Kidney (tissue), 10 donors: ENCODE measurements at regions not wholly inside any gene's neighbourhood (a gene's known extent, or its start where the extent isn't known, plus 50 kb on each side); places are given as distances from the start of the nearest gene placed in this dataset.
"Not testable (repeated sequence)": the region's sequence is repeated elsewhere in the genome, so short reads cannot be mapped to it uniquely, and the experiment has no call there.

Source experiments
- DNase-seq, 5 donors: peaks; one replicate each; pipeline ENCODE4 v3.0.0-alpha.2; 2013 to 2020
- FAIRE-seq: peaks from 2 replicates; lab custom pipeline; 2012; peaks lifted over from hg19 to GRCh38; lab: Jason Lieb, UNC
- H3K27ac ChIP-seq, 2 donors: one replicate each; pipeline ENCODE4 v1.7.0; 2013; ENCODE audit warnings: low read depth in 2 of 2, low read length in 2 of 2, inconsistent platforms in 1 of 2
- H3K27me3 ChIP-seq: one replicate; pipeline ENCODE4 v1.7.1; 2013; ENCODE audit warnings: low read length, inconsistent platforms; ENCODE audit not compliant: control insufficient read depth, insufficient read depth
- H3K36me3 ChIP-seq, 3 donors: one replicate each; pipeline versions ENCODE4 v1.7.0 to v1.7.1; 2013; ENCODE audit warnings: low read length in 3 of 3, control low read depth in 1 of 3, inconsistent platforms in 1 of 3; ENCODE audit not compliant: insufficient read depth in 3 of 3, control insufficient read depth in 2 of 3
- H3K4me1 ChIP-seq, 3 donors: one replicate each; pipeline versions ENCODE4 v1.7.0 to v1.7.1; 2013; ENCODE audit warnings: low read length in 3 of 3, inconsistent platforms in 1 of 3, low read depth in 1 of 3; ENCODE audit not compliant: control insufficient read depth in 2 of 3, insufficient read depth in 2 of 3
- H3K4me3 ChIP-seq, 3 donors: one replicate each; pipeline versions ENCODE4 v1.7.0 to v1.8.1; 2013; ENCODE audit warnings: low read length in 3 of 3, control low read depth in 1 of 3, inconsistent platforms in 1 of 3
- H3K9ac ChIP-seq, 3 donors: one replicate each; pipeline versions ENCODE4 v1.7.0 to v1.7.1; 2013; ENCODE audit warnings: low read length in 3 of 3, control low read depth in 1 of 3, inconsistent platforms in 1 of 3
- H3K9me3 ChIP-seq, 3 donors: one replicate each; pipeline versions ENCODE4 v1.7.0 to v1.7.1; 2013; ENCODE audit warnings: low read length in 3 of 3, control low read depth in 1 of 3, inconsistent platforms in 1 of 3; ENCODE audit not compliant: control insufficient read depth in 2 of 3, insufficient read depth in 1 of 3
- intact Hi-C: fragments of 100-400 bp; cut with DNase I; formaldehyde crosslinking; loops from one replicate; pipeline ENCODE4 v1.11.1; 2022
- donor health status: control.
- donor health status: control.
- donor health status: DM: yes; HTN: yes; CAD: no.
- donor health status: Normal renal cell carcinoma (clear cell type).

DNA sequence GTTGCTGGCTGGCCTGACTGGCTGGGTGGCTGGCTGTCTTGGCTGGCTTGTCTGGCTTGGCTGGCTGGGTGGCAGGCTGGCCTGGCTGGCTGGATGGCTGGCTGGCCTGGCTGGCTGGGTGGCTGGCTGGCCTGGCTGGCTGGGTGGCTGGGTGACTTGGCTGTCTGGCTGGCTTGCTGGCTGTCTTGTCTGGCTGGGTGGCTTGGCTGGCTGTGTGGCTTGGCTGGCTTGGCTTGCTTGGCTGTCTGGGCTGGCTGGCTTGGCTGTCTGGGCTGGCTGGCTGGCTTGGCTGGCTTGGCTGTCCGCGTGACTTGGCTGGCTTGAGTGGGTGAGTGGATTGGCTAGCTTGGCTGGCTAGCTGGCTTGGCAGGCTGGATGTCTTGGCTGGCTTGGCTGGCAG is 2835.6 kb downstream of the RPIA start:
- H3K27me3 ChIP-seq, FAIRE-seq, H3K4me3 ChIP-seq, intact Hi-C loops, H3K9ac ChIP-seq, H3K4me1 ChIP-seq, H3K9me3 ChIP-seq, H3K27ac ChIP-seq, H3K36me3 ChIP-seq: not testable (repeated sequence)
- DNase-seq = peak in 1 of 5 donors; percentile 81

- intact Hi-C loops = not testable (repeated sequence)
Observed at GRCh38 chr2:91527491-91528031, 2836.1 kb downstream of the RPIA start.

DNA sequence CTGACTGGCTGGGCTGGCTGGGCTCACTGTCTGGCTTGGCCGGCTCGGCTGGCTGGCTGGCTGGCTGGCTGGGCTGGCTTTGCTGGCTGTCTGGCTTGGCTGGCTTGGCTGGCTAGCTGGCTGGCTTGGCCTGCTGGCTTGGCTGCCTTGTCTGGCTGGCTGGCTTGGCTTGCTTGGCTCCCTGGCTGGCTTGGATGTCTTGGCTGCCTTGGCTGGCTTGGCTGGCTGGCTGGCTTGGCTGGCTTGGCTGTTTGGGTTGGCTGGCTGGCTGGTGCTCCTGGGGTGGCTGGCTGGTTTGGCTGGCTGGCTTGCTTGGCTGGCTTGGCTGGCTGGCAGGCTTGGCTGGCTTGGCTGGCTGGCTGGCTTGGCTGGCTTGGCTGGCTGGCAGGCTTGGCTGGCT is 2836.9 kb downstream of the RPIA start:
- H3K9me3 ChIP-seq, H3K4me1 ChIP-seq, H3K9ac ChIP-seq, FAIRE-seq, H3K27ac ChIP-seq, H3K27me3 ChIP-seq, H3K36me3 ChIP-seq, intact Hi-C loops, H3K4me3 ChIP-seq: not testable (repeated sequence)
- DNase-seq = peak in 2 of 5 donors; percentile 18 to 77

More at GRCh38 chr2:91527491-91528031, 2836.1 kb downstream of the RPIA start:
- H3K9me3 ChIP-seq, H3K4me3 ChIP-seq, H3K9ac ChIP-seq, FAIRE-seq, H3K27ac ChIP-seq, H3K36me3 ChIP-seq, H3K27me3 ChIP-seq, H3K4me1 ChIP-seq: not testable (repeated sequence)
- DNase-seq = peak in 2 of 5 donors; percentile 31 to 82

- H3K9me3 ChIP-seq, H3K4me1 ChIP-seq, intact Hi-C loops, H3K36me3 ChIP-seq, H3K4me3 ChIP-seq, H3K27me3 ChIP-seq, H3K27ac ChIP-seq, H3K9ac ChIP-seq, FAIRE-seq: not testable (repeated sequence)
- peak in 1 of 5 donors; percentile 58 for DNase-seq
Observed at GRCh38 chr2:91536109-91536508, 2844.6 kb downstream of the RPIA start.

DNA sequence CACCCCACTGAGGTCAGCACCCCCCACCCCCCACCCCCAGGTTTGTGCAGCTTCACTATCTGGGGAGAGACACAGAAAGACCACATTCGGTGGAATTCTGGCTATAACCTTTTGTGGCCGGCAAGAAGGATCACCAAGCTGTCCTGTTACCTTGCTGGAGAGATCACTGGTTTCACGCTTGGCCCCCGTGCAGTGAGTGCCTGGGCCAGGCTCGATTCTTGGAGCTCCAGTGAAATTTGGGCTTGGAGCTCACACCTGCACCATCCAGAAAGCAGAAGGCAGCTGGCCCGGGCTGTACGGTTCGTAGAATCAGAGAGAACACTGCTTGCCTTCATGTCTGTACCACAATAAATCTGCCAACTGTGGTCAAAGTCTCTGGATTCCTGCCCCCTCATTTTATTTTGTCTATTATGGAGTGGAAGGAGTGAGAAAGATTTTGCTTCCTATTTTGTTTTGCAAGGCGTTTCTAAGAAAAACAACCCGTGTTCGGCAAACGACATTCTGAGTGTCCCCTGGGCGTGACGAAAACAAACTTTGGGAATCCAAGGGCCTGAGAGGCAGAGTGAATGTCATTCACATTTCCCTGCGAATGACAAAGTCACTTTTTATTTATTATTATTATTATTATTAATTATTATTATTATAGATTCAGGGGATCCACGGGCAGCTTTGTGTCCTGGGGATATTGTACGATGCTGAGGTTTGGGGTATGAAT is 2845.2 kb downstream of the RPIA start:
- H3K36me3 ChIP-seq, H3K9me3 ChIP-seq, H3K27me3 ChIP-seq, FAIRE-seq, H3K27ac ChIP-seq, H3K4me3 ChIP-seq, H3K4me1 ChIP-seq, intact Hi-C loops, H3K9ac ChIP-seq: not testable (repeated sequence)
- peak in 2 of 5 donors; percentile 16 to 22 for DNase-seq

- H3K4me3 ChIP-seq, H3K4me1 ChIP-seq, intact Hi-C loops, H3K9me3 ChIP-seq, FAIRE-seq, H3K27me3 ChIP-seq, H3K36me3 ChIP-seq, H3K9ac ChIP-seq, H3K27ac ChIP-seq: not testable (repeated sequence)
- DNase-seq = peak in 1 of 5 donors; percentile 63
Observed at GRCh38 chr2:91549316-91549715, 2857.8 kb downstream of the RPIA start.

DNA sequence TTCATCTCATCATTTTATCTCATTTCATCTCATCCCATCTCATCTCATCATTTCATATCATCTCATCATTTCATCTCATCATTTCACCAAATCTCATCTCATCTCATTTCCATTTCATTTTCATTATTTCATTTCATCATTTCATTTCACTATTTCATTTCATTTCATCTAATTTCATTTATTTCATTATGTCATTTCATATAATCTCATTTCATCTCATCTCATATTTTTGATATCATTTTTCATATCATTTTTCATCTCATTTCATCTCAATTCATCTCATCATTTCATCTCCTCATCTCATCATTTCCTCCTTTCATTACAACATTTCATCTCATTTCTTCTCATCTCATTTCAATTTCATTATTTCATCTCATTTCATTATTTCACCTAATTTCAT is 2866.8 kb downstream of the RPIA start:
- H3K36me3 ChIP-seq, H3K4me3 ChIP-seq, H3K4me1 ChIP-seq, H3K9me3 ChIP-seq, intact Hi-C loops, H3K9ac ChIP-seq, H3K27me3 ChIP-seq, H3K27ac ChIP-seq, DNase-seq: not testable (repeated sequence)
- peak; percentile 29 for FAIRE-seq

- H3K27me3 ChIP-seq, FAIRE-seq, DNase-seq, intact Hi-C loops, H3K9ac ChIP-seq, H3K4me3 ChIP-seq, H3K9me3 ChIP-seq, H3K27ac ChIP-seq, H3K36me3 ChIP-seq, H3K4me1 ChIP-seq: not testable (repeated sequence)
Observed at GRCh38 chr2:91559269-91559668, 2867.8 kb downstream of the RPIA start.
